NCI-H1436 (cell line): ENCODE measurements at regions not wholly inside any gene's neighbourhood (a gene's known extent, or its start where the extent isn't known, plus 50 kb on each side); places are given as distances from the start of the nearest gene placed in this dataset.

ENCODE experiments used
- DNase-seq: peaks from one replicate; lab custom pipeline; 2025; lab: John Stamatoyannopoulos, UW

GRCh38 chr12:107978201-107978600, 150.9 kb upstream of the WSCD2 start:
- DNase-seq = no peak

GRCh38 chr12:107978641-107979040, 150.4 kb upstream of the WSCD2 start:
- DNase-seq = no peak

GRCh38 chr12:107983756-107984472, 145.2 kb upstream of the WSCD2 start:
- no peak for DNase-seq

- no peak for DNase-seq
Observed at GRCh38 chr12:107984973-107985372, 144.1 kb upstream of the WSCD2 start.

- DNase-seq = no peak
Observed at GRCh38 chr12:107986183-107986582, 142.9 kb upstream of the WSCD2 start.

GRCh38 chr12:107990325-107990724, 138.8 kb upstream of the WSCD2 start:
- no peak for DNase-seq

GRCh38 chr12:107992029-107992428, 137.1 kb upstream of the WSCD2 start:
- no peak for DNase-seq

- DNase-seq = no peak
Observed at GRCh38 chr12:107992870-107993451, 136.1 kb upstream of the WSCD2 start.

DNA sequence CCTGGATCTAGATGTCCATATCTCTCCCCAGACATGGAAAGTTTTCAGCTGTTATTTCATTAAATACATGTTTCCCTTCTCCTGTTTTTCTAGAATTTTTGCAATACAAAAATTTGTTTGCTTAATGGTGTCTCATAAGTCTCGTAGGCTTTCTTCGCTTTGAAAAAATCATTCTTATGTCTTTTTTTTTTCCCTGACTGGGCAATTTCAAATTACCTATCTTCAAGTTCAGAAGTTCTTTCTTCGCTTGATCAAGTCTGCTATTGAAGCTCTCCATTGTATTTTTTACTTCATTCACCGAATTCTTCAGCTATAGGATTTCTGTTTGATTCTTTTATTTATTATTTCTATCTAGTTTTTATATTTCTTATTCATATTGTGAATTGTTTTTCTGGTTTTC, 130.2 kb upstream of the WSCD2 start:
- no peak for DNase-seq

DNA sequence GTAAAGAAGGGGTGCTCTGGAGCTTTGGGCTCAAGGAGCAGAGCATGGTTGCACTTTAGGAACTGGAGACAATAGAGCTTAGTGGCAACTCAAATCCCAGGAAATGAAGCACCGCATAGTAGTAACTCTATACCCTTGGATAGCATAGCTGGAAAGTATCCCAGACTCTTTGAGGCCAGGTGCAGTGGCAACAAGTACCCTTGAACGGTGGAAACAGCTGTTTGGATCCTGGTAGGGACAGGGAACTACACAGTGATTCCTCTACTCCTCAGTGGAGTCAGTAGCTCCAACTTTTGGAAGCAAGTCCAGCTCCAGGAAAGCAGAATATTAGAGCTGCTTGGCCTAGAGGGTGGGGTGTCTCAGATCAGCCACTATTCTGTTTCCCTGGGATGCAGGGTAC, 129.0 kb upstream of the WSCD2 start:
- no peak for DNase-seq

- peak; percentile 41 for DNase-seq
Observed at GRCh38 chr12:108004319-108004718, 124.8 kb upstream of the WSCD2 start.

DNA sequence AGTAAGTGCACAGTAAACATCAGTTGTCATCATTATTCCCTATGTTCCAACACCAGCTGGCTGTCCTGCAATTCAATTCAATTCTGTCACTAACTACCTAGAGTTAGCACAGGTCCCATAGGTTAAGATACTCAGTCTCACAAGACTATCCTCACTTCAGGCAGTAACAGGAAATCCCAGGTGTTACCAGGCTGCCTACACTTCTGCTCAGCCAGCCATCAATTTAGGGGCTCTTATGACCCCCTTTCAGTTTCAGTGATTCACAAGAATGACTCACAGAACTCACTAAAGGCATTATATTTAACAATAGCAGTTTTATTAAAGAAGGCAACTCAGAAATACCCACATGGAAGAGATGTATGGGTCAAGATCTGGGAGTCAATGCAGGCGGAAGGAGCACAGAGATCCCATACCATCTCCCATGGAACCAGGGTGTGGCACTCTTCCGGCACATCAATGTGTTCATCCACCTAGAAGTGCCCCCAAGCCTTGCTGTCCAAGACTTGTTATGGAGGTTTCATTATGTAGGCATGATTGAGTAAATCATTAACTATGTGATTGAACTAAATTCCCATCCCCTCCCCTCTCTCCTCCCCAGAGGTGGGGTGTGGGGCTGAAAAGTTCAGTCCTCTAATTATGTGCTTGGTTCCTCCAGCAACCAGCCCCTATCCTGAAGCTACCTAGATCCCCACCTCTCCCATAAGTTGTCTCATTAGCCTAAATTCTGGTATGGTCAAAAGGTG, 120.8 kb upstream of the WSCD2 start:
- DNase-seq = no peak

DNA sequence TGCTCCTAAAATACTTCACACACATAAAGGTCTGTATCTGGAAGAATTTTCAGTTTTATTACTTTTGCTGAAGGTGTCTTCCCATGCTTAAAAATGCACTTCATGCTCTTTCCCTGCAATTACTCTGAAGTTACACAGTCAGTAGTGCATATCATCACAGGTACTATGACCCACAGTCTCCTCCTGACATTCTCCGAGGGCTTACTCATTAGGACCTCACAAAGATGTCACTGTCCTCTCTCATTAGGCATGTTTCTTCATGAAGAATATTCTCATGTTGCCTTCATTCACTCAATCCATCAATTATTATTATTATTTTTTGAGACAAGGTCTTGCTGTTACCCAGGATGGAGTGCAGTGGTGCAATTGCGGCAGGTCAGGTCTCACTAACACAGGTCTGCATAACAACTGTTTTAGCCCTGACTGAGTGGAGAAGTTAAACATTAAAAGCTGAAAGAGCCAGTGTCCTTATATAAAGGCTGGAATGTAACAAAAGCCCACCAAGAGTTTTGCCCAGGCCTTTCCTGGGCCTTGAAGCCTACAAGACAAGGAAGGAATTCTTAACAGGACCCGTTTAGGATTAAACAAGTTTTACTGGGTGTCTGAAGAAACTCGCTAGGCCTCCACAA, 119.5 kb upstream of the WSCD2 start:
- DNase-seq = no peak

DNA sequence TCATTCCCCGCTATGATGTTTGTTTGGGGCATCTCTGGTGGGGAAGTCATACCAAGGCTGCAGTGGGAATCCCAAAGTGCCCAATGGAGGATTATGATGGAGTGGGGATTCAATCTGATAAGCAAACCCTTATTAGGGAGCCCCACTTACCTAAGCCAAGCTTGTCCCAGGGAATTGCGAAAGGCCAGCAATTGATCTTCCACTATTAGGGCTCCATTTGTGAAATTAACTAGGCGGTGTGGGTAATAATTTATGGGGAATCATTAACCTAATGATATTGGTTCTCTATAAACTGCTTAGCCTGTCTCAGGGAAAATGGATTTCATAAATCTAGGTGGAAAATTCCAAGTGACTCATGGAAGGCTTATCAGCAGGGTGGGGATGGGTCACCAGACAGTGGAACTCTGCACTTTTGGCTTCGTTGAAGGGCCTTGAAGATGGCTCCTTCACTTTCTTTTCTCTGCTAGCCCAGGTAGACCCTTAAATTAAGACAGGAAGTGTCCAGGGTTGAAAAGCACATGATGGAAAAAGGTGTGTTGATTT, 113.0 kb upstream of the WSCD2 start:
- no peak for DNase-seq

DNA sequence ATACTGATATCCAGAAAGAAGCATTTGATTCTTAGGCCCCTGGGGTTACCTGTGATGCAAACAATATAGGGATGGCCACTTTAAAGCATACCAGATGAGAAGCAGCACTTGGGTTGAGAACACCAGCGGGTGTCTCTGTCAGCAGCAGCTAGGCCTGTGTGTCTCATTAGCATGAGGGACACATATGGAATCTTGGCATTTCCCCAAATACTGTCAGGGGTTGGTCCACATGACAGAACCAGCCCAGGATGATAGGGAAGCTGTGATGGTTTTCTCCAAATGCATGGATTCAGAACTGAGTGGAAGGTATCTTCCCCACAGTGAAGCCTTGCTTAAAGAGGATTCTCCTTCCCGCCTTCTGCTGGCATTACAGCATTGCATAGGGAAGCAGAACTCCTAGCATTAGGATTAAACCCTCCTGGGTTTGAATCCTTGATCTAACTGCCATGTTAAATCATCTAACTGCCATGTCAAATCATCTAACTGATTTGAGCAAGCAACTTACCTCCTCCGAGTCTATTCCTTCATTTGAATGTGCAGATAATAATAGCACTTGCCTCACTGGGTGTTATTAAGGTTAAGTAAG, 111.5 kb upstream of the WSCD2 start:
- DNase-seq = no peak

GRCh38 chr12:108019862-108020261, 109.2 kb upstream of the WSCD2 start:
- no peak for DNase-seq

DNA sequence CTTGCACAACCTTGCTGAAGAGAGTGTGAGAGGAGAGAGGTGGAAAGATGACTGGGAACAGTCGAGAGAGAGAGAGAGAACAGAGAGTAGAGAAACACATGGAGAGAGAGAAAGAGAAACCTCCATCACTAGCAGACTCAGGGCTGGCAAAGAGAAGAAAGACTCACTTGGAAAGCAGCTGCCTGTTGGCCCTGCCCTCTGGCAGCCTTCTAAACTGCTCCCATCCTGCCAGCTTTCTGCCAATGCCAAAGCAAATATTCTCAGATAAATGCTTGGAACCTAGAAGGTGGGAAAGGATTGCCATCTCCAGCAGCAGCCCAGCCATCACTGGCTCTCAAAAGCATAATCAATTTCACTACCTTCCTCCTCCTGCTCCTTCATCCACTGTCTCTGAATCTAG, 107.9 kb upstream of the WSCD2 start:
- DNase-seq = no peak

- no peak for DNase-seq
Observed at GRCh38 chr12:108021949-108022522, 107.1 kb upstream of the WSCD2 start.

GRCh38 chr12:108029051-108029835, 99.8 kb upstream of the WSCD2 start:
- no peak for DNase-seq

DNA sequence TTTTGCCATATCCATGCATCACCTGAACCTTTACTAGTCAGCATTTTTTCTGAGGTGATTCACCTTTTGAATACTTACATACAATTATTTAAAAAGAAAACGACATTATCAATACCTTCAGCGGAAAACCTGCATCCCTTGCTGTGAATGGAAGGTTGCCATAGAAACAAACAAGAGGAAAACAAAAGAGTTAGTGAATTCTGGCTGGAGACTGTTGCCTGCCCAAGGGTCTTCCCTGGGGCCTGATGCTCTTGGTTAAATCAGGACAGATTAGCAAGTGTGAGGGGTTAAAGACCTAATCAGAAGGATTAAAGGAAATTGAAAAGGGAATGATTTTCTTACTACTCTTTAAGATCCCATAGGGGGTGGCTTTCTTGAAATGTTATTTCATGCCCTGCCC, 96.0 kb upstream of the WSCD2 start:
- no peak for DNase-seq

DNA sequence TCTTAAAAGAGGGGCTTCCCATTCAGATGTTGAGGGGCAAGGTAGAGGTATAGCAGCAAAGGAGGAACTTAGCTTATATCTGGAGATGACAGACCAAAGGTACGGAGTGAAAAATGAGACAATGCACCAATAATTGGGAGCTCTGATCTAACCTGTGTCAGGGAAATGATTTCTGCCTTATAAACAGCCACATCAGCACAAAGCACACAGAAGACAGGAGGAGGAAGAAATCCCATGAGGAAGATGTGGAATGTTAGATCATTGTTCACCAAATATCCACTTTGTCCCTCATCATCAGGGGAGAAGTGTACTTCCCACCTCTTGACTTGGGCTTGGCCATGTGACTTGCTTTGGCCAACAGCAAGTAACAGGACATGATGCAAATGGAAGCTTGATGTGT, 93.7 kb upstream of the WSCD2 start:
- DNase-seq = no peak
